ENCODE measurements at regions not wholly inside any gene's neighbourhood (a gene's known extent, or its start where the extent isn't known, plus 50 kb on each side); places are given as distances from the start of the nearest gene placed in this dataset.

DNA sequence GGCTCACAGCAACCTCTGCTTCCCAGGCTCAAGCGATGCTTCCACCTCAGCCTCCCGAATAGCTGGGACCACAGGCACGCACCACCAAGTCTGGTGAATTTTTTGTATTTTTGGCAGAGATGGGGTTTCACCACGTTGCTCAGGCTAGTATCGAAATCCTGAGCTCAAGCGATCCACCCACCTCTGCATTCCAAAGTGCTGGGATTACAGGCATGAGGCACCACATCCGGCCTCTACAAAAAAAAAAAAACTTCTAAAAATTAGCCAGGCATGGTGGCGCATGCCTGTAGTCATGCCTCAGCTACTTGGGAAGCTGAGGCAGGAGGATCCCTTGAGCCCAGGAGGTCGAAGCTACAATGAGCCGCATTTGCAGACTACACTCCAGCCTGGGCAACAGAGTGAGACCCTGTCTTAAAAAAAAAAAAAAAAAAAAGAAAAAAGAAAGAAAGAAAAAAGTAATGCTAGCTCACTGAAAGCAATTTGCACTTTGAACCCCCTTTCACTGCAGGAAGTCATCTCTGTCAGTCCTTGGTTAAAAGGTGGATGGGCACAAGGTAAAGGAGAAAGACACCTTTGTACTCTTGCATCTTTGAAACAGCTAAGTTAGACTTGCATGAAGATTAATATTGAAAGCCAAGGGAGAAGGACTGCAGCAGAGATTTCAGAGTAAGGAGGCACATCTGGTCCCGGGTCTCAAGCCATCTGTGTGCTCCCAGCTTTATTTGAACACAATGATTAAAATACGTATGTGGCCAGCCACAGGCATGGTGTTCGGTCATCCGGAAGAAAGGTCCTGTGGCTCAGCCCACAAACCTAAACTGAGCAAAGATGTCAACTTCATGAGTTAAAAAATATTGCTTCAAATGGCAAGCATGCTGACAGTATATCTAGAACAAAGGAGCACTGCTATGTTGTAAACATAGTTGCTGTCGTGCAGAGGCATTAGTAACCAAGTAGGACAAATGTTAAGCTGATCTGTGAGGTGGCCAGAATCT is 103.8 kb upstream of the HMGA2 start:
- H3K27me3 ChIP-seq (replicated peaks; ENCODE audit: insufficient read depth, low read depth, low read length, poor library complexity): no peaks in the 10 kb centered on the region
- H3K27ac ChIP-seq (ENCODE audit: low read depth, low read length, poor library complexity, severe bottlenecking): no peak overlapping the region
- POLR2A ChIA-PET (ENCODE audit: low non-redundant PET): no interaction called here

DNA sequence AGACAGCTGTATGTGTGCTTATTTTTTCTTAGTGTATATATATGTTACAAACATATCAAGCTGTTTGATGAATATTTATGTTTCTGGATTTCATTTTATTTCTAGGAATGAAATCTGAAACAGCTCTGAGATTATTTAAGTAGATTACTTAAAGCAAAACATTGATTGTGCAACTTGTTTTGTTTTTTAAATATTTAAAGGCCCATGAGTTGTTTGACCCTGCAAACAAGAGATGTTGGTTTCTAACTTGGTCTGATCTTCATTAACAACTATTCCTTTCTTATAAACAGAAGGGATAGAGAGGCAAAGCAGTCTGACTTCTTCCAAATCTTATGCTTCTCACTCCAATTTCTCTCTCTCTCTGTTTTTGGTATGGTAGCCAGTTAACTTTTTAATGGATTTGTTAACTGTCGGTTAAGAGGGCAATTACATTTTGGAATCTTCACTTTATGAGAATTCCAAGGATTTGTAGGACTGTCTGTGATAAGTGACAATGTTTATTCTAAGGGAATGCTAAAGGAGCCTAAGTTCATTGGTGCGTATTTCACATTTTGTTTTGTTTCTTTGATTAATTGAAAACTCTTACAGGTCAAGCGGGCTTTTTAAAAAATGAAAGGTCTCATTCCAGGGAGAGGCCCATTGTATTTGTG is 102.6 kb upstream of the HMGA2 start:
- H3K27ac ChIP-seq (ENCODE audit: low read depth, low read length, poor library complexity, severe bottlenecking): no peak overlapping the region
- no peak overlapping the region for H3K4me3 ChIP-seq (ENCODE audit: low read depth, low read length, poor library complexity, severe bottlenecking)
- ChIA-PET CTCF (no interaction called here), POLR2A (ENCODE audit: low non-redundant PET) (no interaction called here)
- no TSS peak for BruUV-seq (replicated peaks)
- no peaks in the 10 kb centered on the region for H3K4me1 ChIP-seq (ENCODE audit: insufficient read depth, low read length, poor library complexity, severe bottlenecking)
- H3K27me3 ChIP-seq (replicated peaks; ENCODE audit: insufficient read depth, low read depth, low read length, poor library complexity): no peaks in the 10 kb centered on the region
- no peaks in the 10 kb centered on the region for H3K36me3 ChIP-seq (ENCODE audit: insufficient read depth, low read length, poor library complexity, severe bottlenecking)
- no peak for DNase-seq (ENCODE audit: low spot score)
- no peak for TF ChIP-seq EZH2 (IDR thresholded peaks at IDR 0.05; ENCODE audit: borderline replicate concordance, low read depth, low read length, poor library complexity, severe bottlenecking)
- TF ChIP-seq, protein P1, sequence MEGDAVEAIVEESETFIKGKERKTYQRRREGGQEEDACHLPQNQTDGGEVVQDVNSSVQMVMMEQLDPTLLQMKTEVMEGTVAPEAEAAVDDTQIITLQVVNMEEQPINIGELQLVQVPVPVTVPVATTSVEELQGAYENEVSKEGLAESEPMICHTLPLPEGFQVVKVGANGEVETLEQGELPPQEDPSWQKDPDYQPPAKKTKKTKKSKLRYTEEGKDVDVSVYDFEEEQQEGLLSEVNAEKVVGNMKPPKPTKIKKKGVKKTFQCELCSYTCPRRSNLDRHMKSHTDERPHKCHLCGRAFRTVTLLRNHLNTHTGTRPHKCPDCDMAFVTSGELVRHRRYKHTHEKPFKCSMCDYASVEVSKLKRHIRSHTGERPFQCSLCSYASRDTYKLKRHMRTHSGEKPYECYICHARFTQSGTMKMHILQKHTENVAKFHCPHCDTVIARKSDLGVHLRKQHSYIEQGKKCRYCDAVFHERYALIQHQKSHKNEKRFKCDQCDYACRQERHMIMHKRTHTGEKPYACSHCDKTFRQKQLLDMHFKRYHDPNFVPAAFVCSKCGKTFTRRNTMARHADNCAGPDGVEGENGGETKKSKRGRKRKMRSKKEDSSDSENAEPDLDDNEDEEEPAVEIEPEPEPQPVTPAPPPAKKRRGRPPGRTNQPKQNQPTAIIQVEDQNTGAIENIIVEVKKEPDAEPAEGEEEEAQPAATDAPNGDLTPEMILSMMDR (conservative IDR thresholded peaks at IDR 0.05; ENCODE audit: low read depth, low read length): no peak
- intact Hi-C loops (cut with micrococcal nuclease; ENCODE audit: unreplicated experiment): no loop called here
- no peaks in the 10 kb centered on the region for H3K9me3 ChIP-seq (ENCODE audit: low read depth, low read length, poor library complexity, severe bottlenecking)

More for the DNA sequence above, 103.8 kb upstream of the HMGA2 start:
- H3K36me3 ChIP-seq (ENCODE audit: insufficient read depth, low read length, poor library complexity, severe bottlenecking): no peaks in the 10 kb centered on the region
- H3K9me3 ChIP-seq (ENCODE audit: low read depth, low read length, poor library complexity, severe bottlenecking): no peaks in the 10 kb centered on the region
- CTCF ChIA-PET: no interaction called here
- no peak overlapping the region for H3K4me3 ChIP-seq (ENCODE audit: low read depth, low read length, poor library complexity, severe bottlenecking)
- intact Hi-C loops (cut with micrococcal nuclease; ENCODE audit: unreplicated experiment): no loop called here
- DNase-seq (ENCODE audit: low spot score): no peak
- no TSS peak for BruUV-seq (replicated peaks)
- H3K4me1 ChIP-seq (ENCODE audit: insufficient read depth, low read length, poor library complexity, severe bottlenecking): no peaks in the 10 kb centered on the region
- TF ChIP-seq, protein P1 (conservative IDR thresholded peaks at IDR 0.05; ENCODE audit: low read depth, low read length): no peak
- no peak for TF ChIP-seq EZH2 (IDR thresholded peaks at IDR 0.05; ENCODE audit: borderline replicate concordance, low read depth, low read length, poor library complexity, severe bottlenecking)

DNA sequence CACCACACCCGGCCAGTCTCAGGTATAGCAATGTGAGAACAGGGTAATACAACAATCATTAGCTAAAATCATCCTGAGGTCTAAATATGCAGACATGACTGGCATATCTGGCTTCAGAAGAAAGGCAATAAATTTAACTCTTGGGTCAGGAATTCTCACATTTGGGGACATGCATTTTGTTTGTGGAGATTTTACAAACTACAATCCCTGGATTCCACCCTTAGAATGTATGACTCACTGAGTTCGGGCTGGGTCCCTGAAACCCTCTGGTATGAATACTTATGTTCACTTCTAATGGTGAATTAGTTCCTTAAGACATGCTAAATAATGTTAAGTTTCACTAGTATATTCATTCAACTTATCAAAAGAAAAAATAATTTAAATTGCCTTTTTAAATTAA is 98.9 kb upstream of the HMGA2 start:
- ChIA-PET POLR2A (ENCODE audit: low non-redundant PET) (no interaction called here), CTCF (no interaction called here)
- Histone ChIP-seq H3K27ac (ENCODE audit: low read depth, low read length, poor library complexity, severe bottlenecking) (no peak overlapping the region), H3K9me3 (ENCODE audit: low read depth, low read length, poor library complexity, severe bottlenecking) (no peaks in the 10 kb centered on the region), H3K4me1 (ENCODE audit: insufficient read depth, low read length, poor library complexity, severe bottlenecking) (peaks cover 7% of the 10 kb centered on the region), H3K27me3 (replicated peaks; ENCODE audit: insufficient read depth, low read depth, low read length, poor library complexity) (peaks cover 4% of the 10 kb centered on the region), H3K36me3 (ENCODE audit: insufficient read depth, low read length, poor library complexity, severe bottlenecking) (no peaks in the 10 kb centered on the region), H3K4me3 (ENCODE audit: low read depth, low read length, poor library complexity, severe bottlenecking) (no peak overlapping the region)
- no peak for TF ChIP-seq EZH2 (IDR thresholded peaks at IDR 0.05; ENCODE audit: borderline replicate concordance, low read depth, low read length, poor library complexity, severe bottlenecking)
- TF ChIP-seq, protein P1 (conservative IDR thresholded peaks at IDR 0.05; ENCODE audit: low read depth, low read length): no peak
- DNase-seq (ENCODE audit: low spot score): no peak
- BruUV-seq (replicated peaks): no TSS peak
- intact Hi-C loops (cut with micrococcal nuclease; ENCODE audit: unreplicated experiment): no loop called here
